HUDEP-2 (cell line): ENCODE measurements at regions not wholly inside any gene's neighbourhood (a gene's known extent, or its start where the extent isn't known, plus 50 kb on each side); places are given as distances from the start of the nearest gene placed in this dataset.

Source experiments
- DNase-seq, 76 experiments: peaks; one replicate each; lab custom pipeline; 2025; ENCODE audit not compliant: unreplicated experiment in 76 of 76; lab: John Stamatoyannopoulos, UW

GRCh38 chr5:74956278-74956677 lies 90.1 kb upstream of the FAM169A start:
- no peak for DNase-seq

- no peak for DNase-seq
These were observed 88.7 kb upstream of the FAM169A start for GRCh38 chr5:74954919-74955318.

GRCh38 chr5:74953937-74954720 lies 87.9 kb upstream of the FAM169A start:
- no peak for DNase-seq

- no peak for DNase-seq
These were observed 87.4 kb upstream of the FAM169A start for GRCh38 chr5:74953554-74953936.

GRCh38 chr5:74952406-74952805 lies 86.2 kb upstream of the FAM169A start:
- DNase-seq: no peak

GRCh38 chr5:74951865-74952264 lies 85.7 kb upstream of the FAM169A start:
- no peak for DNase-seq

- DNase-seq: no peak
These were observed 84.8 kb upstream of the FAM169A start for GRCh38 chr5:74950836-74951515.

- no peak for DNase-seq
These were observed 83.8 kb upstream of the FAM169A start for GRCh38 chr5:74949976-74950375.

GRCh38 chr5:74948031-74948546 lies 81.9 kb upstream of the FAM169A start:
- no peak for DNase-seq

- DNase-seq: no peak
These were observed 80.3 kb upstream of the FAM169A start for GRCh38 chr5:74946471-74946870.

GRCh38 chr5:74945561-74946165 lies 79.5 kb upstream of the FAM169A start:
- no peak for DNase-seq

GRCh38 chr5:74943905-74944304 lies 77.7 kb upstream of the FAM169A start:
- DNase-seq: no peak

GRCh38 chr5:74942622-74943286 lies 76.6 kb upstream of the FAM169A start:
- DNase-seq: no peak

GRCh38 chr5:74940782-74941353 lies 74.7 kb upstream of the FAM169A start:
- DNase-seq: no peak

GRCh38 chr5:74938250-74938933 lies 72.2 kb upstream of the FAM169A start:
- no peak for DNase-seq

- no peak for DNase-seq
These were observed 69.5 kb upstream of the FAM169A start for GRCh38 chr5:74935752-74936091.

- DNase-seq: peak in 2 of 76 experiments; percentile 1 to 9
These were observed 69.0 kb upstream of the FAM169A start for GRCh38 chr5:74934949-74935751.

GRCh38 chr5:74927336-74927735 lies 61.1 kb upstream of the FAM169A start:
- DNase-seq: no peak

GRCh38 chr5:74919487-74919886 lies 53.3 kb upstream of the FAM169A start:
- DNase-seq: peak in 13 of 76 experiments; percentile 2 to 31 (median 7)
